ENCODE measurements at regions not wholly inside any gene's neighbourhood (a gene's known extent, or its start where the extent isn't known, plus 50 kb on each side); places are given as distances from the start of the nearest gene placed in this dataset.

- no peak overlapping the region for H3K4me2 ChIP-seq (ENCODE audit: low read length)
- H3K27ac ChIP-seq (ENCODE audit: low read length): no peak overlapping the region
- no peaks in the 10 kb centered on the region for H3K27me3 ChIP-seq (ENCODE audit: insufficient read depth, low read depth, low read length)
- H3K9ac ChIP-seq (ENCODE audit: low read length): no peak overlapping the region
- H4K20me1 ChIP-seq (ENCODE audit: insufficient read depth): no peaks in the 10 kb centered on the region
- TF ChIP-seq REST (IDR thresholded peaks at IDR 0.05; ENCODE audit: borderline replicate concordance) (no peak), SMC3 (conservative IDR thresholded peaks at IDR 0.05; ENCODE audit: poor library complexity) (no peak), MXI1 (conservative IDR thresholded peaks at IDR 0.05; ENCODE audit: poor library complexity, severe bottlenecking) (no peak), POLR2AphosphoS5 (IDR thresholded peaks at IDR 0.05) (no peak), CTCF (IDR thresholded peaks at IDR 0.05; ENCODE audit: poor library complexity, severe bottlenecking) (no peak), RAD21 (conservative IDR thresholded peaks at IDR 0.05) (no peak), TAF1 (IDR thresholded peaks at IDR 0.05; ENCODE audit: low read depth) (no peak), EZH2 (IDR thresholded peaks at IDR 0.05; ENCODE audit: borderline replicate concordance, insufficient read depth, low read length, poor library complexity, severe bottlenecking) (no peak), EP300 (conservative IDR thresholded peaks at IDR 0.05; ENCODE audit: poor library complexity, severe bottlenecking) (no peak)
- H3K79me2 ChIP-seq (replicated peaks; ENCODE audit: insufficient read depth, low read length): no peaks in the 10 kb centered on the region
- H3K9me3 ChIP-seq (ENCODE audit: low read length): no peaks in the 10 kb centered on the region
- H2AFZ ChIP-seq (ENCODE audit: low read depth, low read length): no peak overlapping the region
- no peaks in the 10 kb centered on the region for H3K36me3 ChIP-seq (ENCODE audit: insufficient read depth, low read length)
- no peaks in the 10 kb centered on the region for H3K9me2 ChIP-seq (ENCODE audit: insufficient read depth, low read length)
- H3F3A ChIP-seq (ENCODE audit: insufficient read depth, low read length, poor library complexity, severe bottlenecking): peaks cover 3% of the 10 kb centered on the region
- H3K4me3 ChIP-seq (ENCODE audit: low read length): no peak overlapping the region
Measured at GRCh38 chr9:89676281-89676680, 71.5 kb downstream of the GADD45G start.

DNA sequence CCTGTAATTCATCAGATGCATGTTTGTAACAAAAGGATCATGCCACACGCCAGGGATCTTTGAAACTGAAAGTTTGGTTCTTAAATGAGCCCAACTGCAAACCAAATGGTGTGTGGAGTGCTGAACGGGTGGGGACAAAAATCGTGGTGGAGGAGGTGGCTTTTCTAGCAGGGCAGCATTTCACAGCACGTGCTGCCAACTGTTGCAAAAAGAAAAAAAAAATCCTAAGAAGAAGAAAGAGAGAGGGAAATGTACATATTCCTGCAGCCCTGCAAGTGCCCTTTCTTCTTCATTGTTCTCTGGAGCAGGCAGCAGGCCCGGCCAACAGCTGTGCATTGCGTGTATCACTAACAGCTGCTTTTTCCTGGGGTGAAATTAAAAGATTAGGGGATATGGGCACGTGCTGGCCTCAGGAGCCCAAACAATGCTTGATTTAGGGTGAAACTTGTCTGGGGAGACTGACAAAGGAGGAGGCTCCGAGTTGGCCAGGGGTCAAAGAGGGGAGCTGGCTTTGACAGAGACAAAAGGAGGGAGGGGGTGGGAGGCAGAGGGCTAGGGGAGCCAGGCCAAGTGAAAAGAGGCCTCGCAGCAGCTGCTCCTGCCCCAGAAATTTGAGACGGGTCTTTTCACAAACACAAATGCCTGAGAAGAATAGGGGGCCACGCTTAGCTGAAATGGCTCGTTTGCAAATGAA lies 73.0 kb downstream of the GADD45G start:
- Histone ChIP-seq H3K9ac (ENCODE audit: low read length) (peak overlapping the region; percentile 2), H3F3A (ENCODE audit: insufficient read depth, low read length, poor library complexity, severe bottlenecking) (peaks cover 3% of the 10 kb centered on the region), H3K4me3 (ENCODE audit: low read length) (no peak overlapping the region), H4K20me1 (ENCODE audit: insufficient read depth) (no peaks in the 10 kb centered on the region), H3K9me3 (ENCODE audit: low read length) (no peaks in the 10 kb centered on the region), H3K36me3 (ENCODE audit: insufficient read depth, low read length) (no peaks in the 10 kb centered on the region), H3K27ac (ENCODE audit: low read length) (no peak overlapping the region), H3K4me2 (ENCODE audit: low read length) (no peak overlapping the region), H3K79me2 (replicated peaks; ENCODE audit: insufficient read depth, low read length) (no peaks in the 10 kb centered on the region), H3K27me3 (ENCODE audit: insufficient read depth, low read depth, low read length) (no peaks in the 10 kb centered on the region), H2AFZ (ENCODE audit: low read depth, low read length) (no peak overlapping the region), H3K9me2 (ENCODE audit: insufficient read depth, low read length) (no peaks in the 10 kb centered on the region)
- TF ChIP-seq POLR2AphosphoS5 (IDR thresholded peaks at IDR 0.05): no peak
